Ecto neural progenitor cell (in vitro differentiated cells): ENCODE measurements at regions not wholly inside any gene's neighbourhood (a gene's known extent, or its start where the extent isn't known, plus 50 kb on each side); places are given as distances from the start of the nearest gene placed in this dataset.
"Not testable (repeated sequence)": the region's sequence is repeated elsewhere in the genome, so short reads cannot be mapped to it uniquely, and the experiment has no call there.

ENCODE experiments used
- DNase-seq: peaks from one replicate; pipeline ENCODE4 v3.0.0-alpha.2; 2018; ENCODE audit warnings: low spot score

DNA sequence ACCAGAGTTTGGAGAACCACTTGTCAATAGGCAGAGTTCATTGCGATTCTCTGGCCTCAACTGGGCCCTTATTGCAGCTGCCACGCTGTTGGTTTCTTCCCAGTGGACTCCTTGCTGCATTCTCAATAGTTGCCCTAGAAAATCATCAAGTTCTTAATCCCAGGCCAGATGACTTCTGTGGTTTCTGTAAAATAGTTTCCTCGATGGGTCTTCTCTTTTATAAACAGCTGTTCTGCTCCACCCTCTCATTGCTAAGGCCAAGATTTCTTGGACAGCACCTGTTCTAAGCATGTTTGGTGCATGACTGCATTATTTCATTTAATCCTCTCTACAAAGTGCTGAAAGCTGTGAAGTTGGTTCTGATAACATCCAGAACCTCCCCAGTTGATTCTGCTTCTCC is 131.0 kb downstream of the BCL2L11 start:
- DNase-seq = no peak

DNA sequence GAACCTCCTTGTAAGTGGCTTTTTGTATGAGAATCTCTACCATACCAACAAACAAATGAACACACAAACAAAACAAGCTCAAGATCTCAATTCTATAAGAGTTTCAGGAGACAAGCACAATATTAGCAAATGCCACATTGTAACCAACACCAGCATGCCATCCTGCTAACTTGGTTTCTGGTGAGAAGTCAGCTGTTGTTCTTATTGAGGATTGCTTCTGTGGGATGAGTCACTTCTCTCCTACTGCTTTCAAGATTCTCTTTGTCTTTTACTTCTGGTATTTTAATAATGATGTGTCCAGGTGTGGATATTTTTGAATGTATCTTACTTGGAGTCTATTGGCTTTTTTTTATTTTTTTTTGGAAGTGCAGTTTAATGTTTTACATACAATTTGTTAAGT is 131.7 kb downstream of the BCL2L11 start:
- DNase-seq = no peak

DNA sequence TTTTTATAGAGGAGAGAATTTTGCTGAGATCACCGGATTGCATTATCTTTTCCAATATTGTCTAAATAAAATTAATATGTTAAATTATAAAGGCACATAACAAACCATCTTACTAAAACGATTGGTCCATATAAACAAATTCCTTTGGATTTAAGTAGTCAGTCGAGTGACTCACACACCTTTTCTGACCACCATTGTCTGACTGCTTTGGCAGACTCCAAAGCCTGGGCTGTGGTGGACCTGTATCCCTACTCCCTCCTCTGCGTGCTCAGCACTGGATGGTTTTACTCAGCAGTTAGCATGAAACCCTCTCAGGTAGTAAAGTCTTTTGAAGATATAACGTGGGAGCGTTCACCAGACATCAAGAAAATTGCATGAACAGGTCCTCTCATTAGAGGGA is 134.2 kb downstream of the BCL2L11 start:
- not testable (repeated sequence) for DNase-seq

DNA sequence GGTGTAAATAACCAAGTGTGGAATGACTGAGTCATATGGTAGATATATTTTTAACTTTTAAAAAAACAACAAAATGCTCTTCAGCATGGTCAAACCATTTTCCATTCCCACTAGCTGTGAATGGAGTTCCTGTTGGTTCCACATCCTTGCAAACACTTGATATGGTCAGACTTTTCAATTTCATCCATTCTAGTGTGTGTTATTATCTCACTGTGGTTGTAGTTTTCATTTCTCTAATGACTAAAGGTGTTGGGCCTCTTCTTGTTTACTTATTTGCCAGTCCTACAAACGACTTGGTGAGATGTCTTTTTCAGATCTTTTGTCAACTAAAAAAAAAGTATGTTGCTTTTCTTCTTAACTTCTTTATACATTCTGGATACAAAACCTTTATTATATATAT is 135.9 kb downstream of the BCL2L11 start:
- DNase-seq = not testable (repeated sequence)

DNA sequence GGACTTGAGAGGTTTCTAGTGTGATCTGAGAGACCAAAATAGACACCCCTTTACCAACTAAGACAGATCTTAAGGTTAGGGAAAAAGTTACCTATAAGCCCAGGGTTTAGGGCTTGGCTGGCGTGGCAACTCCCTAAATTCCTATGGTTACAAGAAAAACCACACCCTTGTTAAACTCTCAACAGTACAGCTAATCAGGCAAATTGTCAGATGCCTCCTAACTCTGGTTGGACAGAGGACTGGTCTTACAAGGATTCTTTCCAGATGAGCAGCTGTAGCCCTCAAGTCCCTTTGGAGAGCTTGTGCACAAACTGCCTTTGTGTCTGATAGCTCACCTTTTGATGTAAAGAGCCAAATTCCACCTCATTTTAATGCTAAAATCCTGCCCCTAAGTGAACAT is 136.9 kb downstream of the BCL2L11 start:
- DNase-seq = not testable (repeated sequence)

DNA sequence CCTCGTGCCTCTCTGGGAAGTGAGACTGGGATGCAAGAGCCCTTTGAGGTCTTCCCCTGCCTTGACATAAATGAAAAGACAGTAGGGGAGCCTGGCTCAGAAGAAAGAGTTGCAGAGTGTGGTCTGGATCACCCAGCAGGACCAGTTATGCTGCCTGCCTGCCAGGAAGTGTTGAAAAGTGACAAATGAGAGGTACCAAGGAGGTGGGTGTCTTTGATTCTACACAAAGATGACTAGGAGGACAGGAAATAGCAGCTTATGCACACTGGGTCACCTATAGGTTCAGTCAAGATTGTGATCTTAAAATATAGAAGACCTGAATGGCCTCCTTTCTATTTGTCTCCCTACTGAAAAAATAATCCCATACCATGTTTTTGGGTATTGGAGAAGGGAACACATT is 137.6 kb downstream of the BCL2L11 start:
- not testable (repeated sequence) for DNase-seq

DNA sequence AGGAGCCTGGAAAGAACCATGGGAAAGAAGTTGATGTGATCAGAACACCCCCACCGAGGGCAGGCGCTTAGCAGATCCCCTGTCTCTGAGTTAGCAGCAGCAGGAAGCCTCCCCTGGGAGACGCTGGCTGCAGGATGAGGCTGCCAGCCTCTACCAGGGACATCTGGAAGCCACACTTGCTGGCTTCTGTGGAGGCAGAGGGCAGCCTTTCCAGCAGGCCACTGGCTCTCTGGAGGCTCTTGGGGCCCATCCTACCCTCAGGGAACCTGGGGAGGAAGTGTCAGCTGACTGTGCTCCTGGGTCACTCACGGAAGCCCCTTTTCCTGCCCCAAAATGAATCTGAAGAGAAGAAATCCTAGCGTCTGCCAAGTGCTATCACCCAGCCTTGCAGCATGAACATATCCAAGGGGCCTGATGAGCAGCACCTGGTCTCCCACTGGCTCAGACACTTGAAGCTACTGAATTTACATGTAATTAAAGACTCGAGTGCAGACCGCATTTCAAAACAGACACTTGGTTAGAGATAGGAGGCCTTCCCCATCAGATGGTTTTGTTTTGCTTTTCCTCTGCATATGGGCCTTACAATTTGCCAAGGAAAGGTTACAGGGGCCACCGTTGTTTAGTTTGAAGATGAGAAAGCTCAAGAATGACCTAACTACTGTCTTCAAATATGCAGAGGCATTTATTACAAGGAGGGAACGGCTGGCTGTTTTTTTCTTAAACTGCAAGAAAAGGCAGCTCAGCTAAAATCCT is 142.1 kb downstream of the BCL2L11 start:
- DNase-seq = not testable (repeated sequence)

DNA sequence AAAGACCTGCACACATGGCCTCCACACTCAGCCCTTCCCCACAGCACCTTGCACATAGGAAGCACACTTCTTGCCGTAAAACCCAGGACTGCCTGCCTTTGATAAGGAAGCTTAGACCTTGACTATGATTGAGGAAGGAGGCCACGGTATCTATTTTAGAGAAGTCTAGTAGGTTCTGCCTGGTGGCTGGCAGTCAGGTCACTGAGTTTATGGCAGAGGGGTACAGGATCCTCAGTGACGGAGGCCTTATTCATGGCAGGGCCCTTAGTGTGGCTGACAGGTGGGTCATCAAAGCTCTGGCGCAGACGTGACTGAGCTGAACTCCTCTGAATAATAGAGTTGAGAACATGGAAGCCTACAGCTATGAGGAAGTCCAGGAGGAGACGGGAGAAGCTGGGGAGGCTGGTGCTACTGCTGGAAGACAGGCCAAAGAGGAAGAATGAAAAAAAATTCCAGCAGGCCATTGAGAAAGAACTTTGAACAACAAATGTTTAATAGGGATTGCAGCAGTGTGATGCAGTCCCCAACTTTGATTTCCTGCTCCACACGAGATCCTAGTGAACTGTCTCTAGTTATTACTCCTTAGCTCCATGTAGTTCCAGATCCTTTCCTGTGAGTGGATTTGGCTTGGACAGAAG is 142.8 kb downstream of the BCL2L11 start:
- DNase-seq = not testable (repeated sequence)

DNA sequence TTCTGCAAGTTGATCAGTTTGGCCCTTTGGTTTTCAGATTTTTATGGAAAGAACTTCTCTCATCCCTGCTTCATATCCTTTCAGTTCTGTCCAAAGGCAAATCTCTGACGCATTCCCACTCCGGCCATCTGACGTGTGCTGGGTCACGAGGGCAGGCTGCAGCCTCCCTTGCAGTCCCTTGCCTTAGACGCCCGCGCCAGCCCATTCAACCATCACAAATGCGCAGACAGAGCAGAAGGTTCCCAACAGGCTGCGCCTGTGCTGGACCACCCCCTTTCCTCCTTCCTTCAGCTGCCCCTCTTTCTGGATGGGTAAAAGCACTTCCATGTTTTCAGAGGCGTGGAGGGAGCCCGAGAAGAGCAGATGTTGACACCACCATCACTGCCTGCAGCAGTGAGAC is 144.2 kb downstream of the BCL2L11 start:
- DNase-seq = not testable (repeated sequence)

DNA sequence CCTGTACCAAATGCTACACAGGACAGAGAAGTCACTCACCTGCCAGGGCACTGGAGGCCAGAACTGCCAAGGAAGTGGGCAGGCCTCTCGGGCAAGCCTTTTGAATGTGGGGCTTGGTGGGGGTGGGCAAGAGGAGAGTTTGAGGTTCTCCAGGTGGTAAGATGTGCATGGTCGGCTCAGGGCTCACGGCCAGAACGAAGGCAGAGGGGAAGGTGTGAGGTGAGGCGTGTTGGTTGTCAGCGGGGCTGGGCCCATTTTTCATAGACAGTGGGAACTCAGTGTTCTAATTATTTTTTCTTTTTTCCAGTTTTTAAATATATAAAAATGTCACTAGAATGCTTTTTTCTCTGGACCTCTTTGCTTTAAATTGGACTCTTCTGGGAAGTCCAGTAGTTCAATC is 145.8 kb downstream of the BCL2L11 start:
- not testable (repeated sequence) for DNase-seq

DNA sequence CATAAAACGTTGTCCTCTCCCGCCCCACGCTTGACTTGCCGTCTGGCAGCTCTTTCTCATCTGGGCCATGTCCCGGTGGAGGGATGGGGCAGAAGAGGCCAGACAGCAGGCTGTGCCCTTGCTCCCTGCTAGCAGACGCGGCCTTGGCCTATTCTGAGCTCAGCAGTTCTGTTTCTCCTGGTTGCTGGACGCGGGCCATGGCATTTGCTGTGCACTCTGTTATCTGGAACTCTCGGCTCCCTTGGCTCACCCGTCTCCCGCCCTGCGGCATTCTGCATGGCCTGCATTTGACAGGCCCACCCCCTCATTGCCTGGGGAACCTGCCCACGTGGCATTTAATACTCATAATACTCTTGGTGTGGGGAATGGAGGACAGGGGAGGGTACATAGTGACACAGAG is 146.3 kb downstream of the BCL2L11 start:
- DNase-seq = not testable (repeated sequence)

DNA sequence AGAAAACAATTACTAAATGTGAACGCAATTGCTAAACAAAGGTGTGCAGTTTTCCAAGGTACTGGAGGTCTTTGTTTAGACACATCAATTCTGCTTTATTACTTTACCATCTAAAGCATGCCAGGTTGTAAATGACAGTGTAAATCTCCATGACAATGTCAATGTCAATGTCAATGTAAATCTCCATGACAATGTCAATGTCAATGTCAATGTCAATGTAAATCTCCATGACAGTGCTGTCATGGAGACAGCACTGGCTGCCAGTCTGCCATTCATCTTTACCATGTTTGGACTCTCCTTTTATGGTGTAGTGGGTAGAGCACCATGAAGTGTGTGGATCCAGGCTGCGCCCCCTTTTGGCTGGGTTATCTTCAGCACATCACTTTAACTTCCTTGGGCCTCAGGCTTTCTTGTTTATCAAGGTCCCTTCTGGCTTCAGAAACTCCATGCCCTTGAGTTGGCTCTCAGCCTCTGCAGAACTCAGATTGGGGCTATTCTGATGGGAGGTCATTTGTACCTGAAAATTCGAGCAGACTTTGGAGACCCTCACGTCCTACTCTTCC is 149.1 kb downstream of the BCL2L11 start:
- DNase-seq = not testable (repeated sequence)

DNA sequence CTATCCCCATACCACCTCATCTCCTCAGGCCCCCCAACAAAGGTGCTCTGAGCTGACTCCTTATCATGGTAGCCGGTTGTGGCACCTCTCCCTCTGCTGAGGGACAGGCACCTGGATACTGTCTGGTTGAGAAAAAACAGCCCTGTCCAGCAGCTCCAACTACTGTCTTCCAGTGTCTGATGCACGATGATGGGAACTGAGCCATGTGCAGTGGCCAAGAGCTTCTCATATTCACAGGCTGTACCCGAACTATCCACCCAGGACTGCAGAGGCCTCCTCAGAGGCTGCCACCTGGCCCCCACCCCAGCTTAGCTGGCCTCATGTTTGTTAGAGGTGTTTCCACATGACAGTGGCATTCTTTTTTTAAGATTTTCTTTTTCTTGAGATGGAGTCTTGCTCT is 149.9 kb downstream of the BCL2L11 start:
- not testable (repeated sequence) for DNase-seq

DNA sequence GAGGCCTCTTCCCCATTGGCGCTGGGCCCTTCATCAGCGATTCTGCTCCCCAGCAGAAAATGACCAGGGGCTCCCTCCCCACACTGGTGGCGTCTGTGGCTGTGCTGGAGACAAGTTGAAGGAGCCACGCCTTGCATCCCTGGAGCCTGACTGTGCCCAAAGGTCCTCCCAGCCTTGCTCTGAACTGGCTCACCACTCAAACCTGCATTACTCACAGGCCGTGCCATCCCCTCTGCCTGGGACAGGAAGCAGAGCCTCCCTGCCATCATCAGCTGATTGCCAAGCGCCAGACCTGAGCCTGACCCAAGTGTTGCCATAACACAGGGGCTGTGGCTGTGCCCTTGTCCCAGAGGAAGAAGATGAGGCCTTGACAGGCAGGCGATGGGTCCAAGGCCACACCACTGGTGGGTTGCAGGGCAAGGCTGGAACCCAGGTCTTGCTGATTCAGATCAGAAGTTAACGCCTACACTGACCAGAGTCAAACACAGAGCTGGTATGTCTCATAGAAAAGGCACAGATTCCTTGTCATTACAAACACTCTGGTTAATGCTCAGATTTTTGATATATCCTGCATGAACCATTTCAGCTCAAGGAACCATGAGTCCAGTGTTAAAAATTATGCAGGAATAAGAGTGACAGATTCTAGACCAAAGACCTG is 151.1 kb downstream of the BCL2L11 start:
- DNase-seq = not testable (repeated sequence)

DNA sequence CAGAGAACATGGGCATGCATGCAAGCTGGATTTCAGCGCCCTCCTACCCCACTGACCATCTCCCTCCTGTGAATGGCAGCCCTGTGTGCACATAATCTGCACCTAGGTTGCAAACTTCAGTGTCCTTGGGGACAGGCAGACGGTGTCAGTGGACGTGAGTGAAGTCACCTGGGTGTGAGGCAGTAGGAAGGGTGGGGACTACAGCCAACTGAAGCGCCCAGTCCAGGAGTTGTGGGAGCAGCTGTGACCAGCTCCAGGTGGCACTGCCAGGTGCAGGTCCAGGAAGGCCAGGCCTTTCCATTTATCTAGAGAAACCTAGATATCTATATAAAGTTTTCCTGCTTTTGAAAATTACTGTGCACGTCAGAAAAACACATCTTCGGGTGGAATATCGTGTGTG is 152.3 kb downstream of the BCL2L11 start:
- DNase-seq = not testable (repeated sequence)

DNA sequence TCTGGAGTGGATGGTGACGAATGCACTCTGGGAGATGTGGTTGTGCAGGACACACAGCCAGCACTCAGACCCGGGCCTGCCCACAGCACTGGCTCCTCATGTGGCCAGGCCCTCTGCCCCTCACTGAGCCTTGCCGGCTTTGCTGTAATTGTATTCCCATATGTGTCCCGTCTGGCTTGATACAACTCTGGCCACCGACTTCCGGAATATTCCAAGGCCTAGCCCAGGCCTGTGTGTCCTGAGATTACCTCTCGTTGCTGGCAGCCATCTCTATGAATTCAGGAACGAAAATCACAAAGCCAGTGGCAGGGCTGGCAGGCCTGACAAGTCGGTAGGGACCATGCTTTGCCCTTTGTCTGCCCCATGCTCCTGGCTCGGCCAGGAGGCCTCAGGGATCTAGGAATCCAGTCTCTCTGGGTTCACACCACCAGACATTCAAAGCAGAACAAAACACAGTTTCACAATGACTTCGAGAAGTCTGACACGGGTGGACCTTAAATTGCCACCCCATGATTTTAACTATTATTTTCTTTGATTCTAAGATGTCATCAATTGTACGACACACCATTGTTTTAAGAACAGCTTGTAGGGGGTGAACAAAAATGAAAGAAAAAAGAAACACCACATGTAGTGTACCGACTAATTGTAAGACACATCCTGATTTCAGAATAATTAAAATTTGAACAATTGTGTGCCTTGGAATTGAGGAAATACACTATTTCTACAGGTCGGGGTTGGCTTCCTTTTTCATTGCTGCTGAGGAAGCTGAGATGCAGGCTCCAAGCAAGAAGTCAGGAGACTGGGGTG is 154.5 kb downstream of the BCL2L11 start:
- DNase-seq = not testable (repeated sequence)

DNA sequence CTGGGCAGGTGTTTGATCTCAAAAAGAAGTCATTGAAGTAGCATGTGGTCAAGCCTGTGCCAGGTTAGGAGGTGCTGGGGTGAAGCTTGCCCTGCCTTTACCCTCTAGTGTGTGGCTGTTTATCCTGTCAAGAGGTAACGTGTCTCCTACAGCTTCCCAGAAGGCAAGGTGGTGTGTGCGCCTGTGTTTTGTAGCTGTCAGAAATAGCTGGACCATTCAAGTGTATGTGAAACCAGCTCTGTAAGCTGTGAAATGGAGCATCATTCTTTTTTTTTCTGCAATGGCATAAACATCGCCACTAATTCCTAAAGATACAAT is 155.1 kb downstream of the BCL2L11 start:
- not testable (repeated sequence) for DNase-seq

DNA sequence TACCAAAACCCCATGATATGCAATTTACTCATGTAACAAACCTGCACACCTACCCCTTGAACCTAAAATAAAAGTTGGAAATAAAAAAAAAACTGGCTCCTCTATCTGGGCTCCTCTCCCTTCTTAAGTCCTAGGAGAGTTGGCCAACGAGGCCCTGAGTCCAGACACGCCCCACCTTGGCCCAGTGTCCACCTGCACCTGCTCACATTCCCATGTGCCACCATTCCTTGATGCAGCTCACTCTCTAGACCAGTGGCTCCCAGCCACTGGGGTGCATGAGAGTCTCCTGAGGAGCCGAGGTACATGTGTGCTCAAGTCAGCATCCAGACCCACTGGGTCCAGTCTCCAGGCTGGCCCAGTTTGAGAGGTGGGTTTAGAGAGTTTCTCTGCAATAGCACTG is 157.4 kb downstream of the BCL2L11 start:
- DNase-seq = not testable (repeated sequence)

DNA sequence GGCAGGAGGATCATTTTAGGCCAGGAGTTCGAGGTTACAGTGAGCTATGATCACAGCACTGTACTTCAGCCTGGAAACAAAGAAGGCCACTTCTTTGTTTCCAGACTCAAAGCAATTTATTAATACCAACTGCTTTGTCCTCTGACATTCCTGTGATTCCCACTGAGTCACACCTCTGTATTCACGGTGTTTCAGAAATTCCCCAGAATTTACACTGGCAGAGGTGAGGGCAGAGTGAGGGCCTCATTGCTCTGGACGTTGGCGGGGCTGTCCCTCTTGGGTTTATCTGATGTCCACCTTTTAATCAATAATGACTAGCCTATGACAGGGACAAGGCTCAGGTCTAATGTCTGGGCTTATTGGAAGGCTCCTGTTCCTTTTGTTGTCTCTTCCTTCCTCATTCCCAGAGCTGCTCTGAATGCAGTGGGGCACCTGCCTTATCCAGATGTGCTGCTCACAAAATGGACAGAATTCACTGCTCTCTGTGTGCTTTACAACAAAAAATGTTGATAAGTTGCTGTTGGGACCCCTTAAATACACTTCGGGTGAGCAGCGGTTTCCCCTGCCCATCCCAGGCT is 160.1 kb downstream of the BCL2L11 start:
- DNase-seq = not testable (repeated sequence)

DNA sequence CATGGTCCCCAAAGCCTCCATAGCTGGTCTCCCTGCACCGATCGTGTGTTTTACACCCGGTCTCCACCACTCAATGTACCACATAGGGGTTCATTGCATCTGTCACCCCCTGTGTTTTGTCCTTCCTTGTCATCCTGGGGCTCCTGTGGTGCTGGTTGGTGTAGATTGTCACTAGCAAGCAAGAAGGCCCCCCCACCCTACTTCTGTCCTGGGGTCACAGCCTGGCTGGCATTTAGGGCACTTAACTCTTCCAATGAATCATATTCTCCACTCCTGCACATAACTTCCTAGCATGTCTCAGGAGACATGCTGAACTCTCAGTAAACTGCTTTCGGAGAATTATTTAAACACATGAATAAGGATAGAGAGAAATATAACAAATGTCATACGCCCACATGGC is 161.4 kb downstream of the BCL2L11 start:
- not testable (repeated sequence) for DNase-seq
